Renal pelvis (tissue), 1 donor: ENCODE measurements at regions not wholly inside any gene's neighbourhood (a gene's known extent, or its start where the extent isn't known, plus 50 kb on each side); places are given as distances from the start of the nearest gene placed in this dataset.

ENCODE experiments used
- DNase-seq: peaks from one replicate; pipeline ENCODE4 v3.0.0-alpha.2; 2013

- no peak for DNase-seq
Measured at GRCh38 chr7:12456506-12456905, 52.8 kb upstream of the VWDE start.

GRCh38 chr7:12458520-12459131, 55.0 kb upstream of the VWDE start:
- DNase-seq = peak; percentile 31

- DNase-seq = no peak
Measured at GRCh38 chr7:12467837-12468236, 64.2 kb upstream of the VWDE start.

- no peak for DNase-seq
Measured at GRCh38 chr7:12469568-12469967, 65.9 kb upstream of the VWDE start.

- no peak for DNase-seq
Measured at GRCh38 chr7:12470930-12471329, 67.3 kb upstream of the VWDE start.

- DNase-seq = no peak
Measured at GRCh38 chr7:12474035-12474434, 70.4 kb upstream of the VWDE start.

GRCh38 chr7:12475362-12476063, 71.8 kb upstream of the VWDE start:
- DNase-seq = no peak

GRCh38 chr7:12477620-12478019, 74.0 kb upstream of the VWDE start:
- DNase-seq = no peak

- DNase-seq = no peak
Measured at GRCh38 chr7:12481722-12482121, 78.1 kb upstream of the VWDE start.

- no peak for DNase-seq
Measured at GRCh38 chr7:12485845-12486244, 82.2 kb upstream of the VWDE start.

- DNase-seq = no peak
Measured at GRCh38 chr7:12488341-12488740, 82.2 kb upstream of the SCIN start.

GRCh38 chr7:12490107-12490688, 80.3 kb upstream of the SCIN start:
- DNase-seq = no peak

GRCh38 chr7:12490940-12491339, 79.6 kb upstream of the SCIN start:
- DNase-seq = no peak

GRCh38 chr7:12491526-12491925, 79.0 kb upstream of the SCIN start:
- DNase-seq = no peak

GRCh38 chr7:12493407-12493806, 77.1 kb upstream of the SCIN start:
- no peak for DNase-seq

- no peak for DNase-seq
Measured at GRCh38 chr7:12493863-12494686, 76.4 kb upstream of the SCIN start.

- no peak for DNase-seq
Measured at GRCh38 chr7:12494687-12495024, 75.9 kb upstream of the SCIN start.

- peak; percentile 37 for DNase-seq
Measured at GRCh38 chr7:12496901-12497674, 73.4 kb upstream of the SCIN start.

GRCh38 chr7:12504149-12504548, 66.4 kb upstream of the SCIN start:
- DNase-seq = no peak

- no peak for DNase-seq
Measured at GRCh38 chr7:12508005-12508404, 62.5 kb upstream of the SCIN start.

GRCh38 chr7:12508554-12508953, 62.0 kb upstream of the SCIN start:
- DNase-seq = no peak

GRCh38 chr7:12517451-12517850, 53.1 kb upstream of the SCIN start:
- DNase-seq = no peak
